CD14-positive monocyte (primary cell): ENCODE measurements at regions not wholly inside any gene's neighbourhood (a gene's known extent, or its start where the extent isn't known, plus 50 kb on each side); places are given as distances from the start of the nearest gene placed in this dataset.

Source experiments
- DNase-seq, 3 donors: peaks; one replicate each; pipeline ENCODE4 v3.0.0-alpha.2; 2011 to 2022
- H2AFZ ChIP-seq: 2 replicates; pipeline ENCODE4 v1.6.0; 2012; ENCODE audit warnings: mild to moderate bottlenecking, low read depth, low read length, inconsistent platforms; ENCODE audit not compliant: insufficient read depth, poor library complexity, severe bottlenecking
- H3K27ac ChIP-seq, 2 donors: 1 replicate in 1 of 2; 2 replicates in 1 of 2; pipeline ENCODE4 v1.5.1; 2012 to 2013; ENCODE audit warnings: low read length in 2 of 2, control low read depth in 1 of 2, inconsistent platforms in 1 of 2, low read depth in 1 of 2, mild to moderate bottlenecking in 1 of 2
- H3K27me3 ChIP-seq, 2 donors: one replicate each; pipeline versions ENCODE4 v1.6.0 to v1.6.1; 2011 to 2013; ENCODE audit warnings: low read length in 2 of 2; ENCODE audit not compliant: control insufficient read depth in 2 of 2, insufficient read depth in 2 of 2
- H3K36me3 ChIP-seq, 2 donors: replicated peaks in 1 of 2; 1 replicate in 1 of 2; 2 replicates in 1 of 2; pipeline versions ENCODE4 v1.5.1 to v1.6.1; 2012 to 2013; ENCODE audit warnings: low read length in 2 of 2, control low read depth in 1 of 2, inconsistent platforms in 1 of 2, mild to moderate bottlenecking in 1 of 2; ENCODE audit not compliant: insufficient read depth in 2 of 2, control insufficient read depth in 1 of 2
- H3K4me1 ChIP-seq, 2 donors: 1 replicate in 1 of 2; 2 replicates in 1 of 2; pipeline versions ENCODE4 v1.5.1 to v1.6.1; 2012 to 2013; ENCODE audit warnings: low read length in 2 of 2, control low read depth in 1 of 2, inconsistent platforms in 1 of 2, mild to moderate bottlenecking in 1 of 2, moderate library complexity in 1 of 2; ENCODE audit not compliant: insufficient read depth in 2 of 2, control insufficient read depth in 1 of 2
- H3K4me2 ChIP-seq: replicated peaks from 2 replicates; pipeline ENCODE3; 2012; ENCODE audit warnings: low read length, moderate library complexity, mild to moderate bottlenecking; ENCODE audit not compliant: poor library complexity, severe bottlenecking; ENCODE audit errors: extremely low read depth
- H3K4me3 ChIP-seq, 3 experiments: fragments of 200-600 bp in 1 of 3; sonication (generic) in 1 of 3; replicated peaks in 1 of 3; 1 replicate in 2 of 3; 2 replicates in 1 of 3; pipeline ENCODE4 v1.5.1; 2011 to 2013; ENCODE audit warnings: low read length in 3 of 3, mild to moderate bottlenecking in 3 of 3, control low read depth in 2 of 3, low read depth in 2 of 3, inconsistent platforms in 1 of 3, moderate library complexity in 1 of 3
- H3K79me2 ChIP-seq: 2 replicates; pipeline ENCODE4 v1.6.0; 2012; ENCODE audit warnings: mild to moderate bottlenecking, control low read depth, inconsistent platforms, low read length, moderate library complexity; ENCODE audit not compliant: insufficient read depth
- H3K9ac ChIP-seq: 2 replicates; pipeline ENCODE4 v1.6.0; 2017; ENCODE audit warnings: low read length, mild to moderate bottlenecking; ENCODE audit not compliant: insufficient read depth, poor library complexity, severe bottlenecking
- H3K9me3 ChIP-seq, 2 donors: replicated peaks in 1 of 2; 1 replicate in 1 of 2; 2 replicates in 1 of 2; pipeline versions ENCODE4 v1.5.1 to v1.6.1; 2012 to 2013; ENCODE audit warnings: low read length in 2 of 2, control low read depth in 1 of 2; ENCODE audit not compliant: control insufficient read depth in 1 of 2, insufficient read depth in 1 of 2
- H4K20me1 ChIP-seq: 2 replicates; pipeline ENCODE4 v1.6.0; 2012; ENCODE audit warnings: mild to moderate bottlenecking, low read length, control low read depth, moderate library complexity; ENCODE audit not compliant: insufficient read depth
- H3K27ac Mint-ChIP-seq, 7 donors: one replicate each; pipeline ENCODE4 v1.8.0; 2020; ENCODE audit warnings: mild to moderate bottlenecking in 7 of 7, mixed read lengths in 7 of 7, moderate library complexity in 6 of 7, inconsistent platforms in 2 of 7
- H3K27me3 Mint-ChIP-seq, 3 donors: one replicate each; pipeline ENCODE4 v1.8.0; 2021 to 2022; ENCODE audit warnings: low read depth in 3 of 3, mild to moderate bottlenecking in 3 of 3, mixed read lengths in 3 of 3, moderate library complexity in 3 of 3, inconsistent platforms in 1 of 3
- H3K36me3 Mint-ChIP-seq, 2 donors: one replicate each; pipeline ENCODE4 v1.8.0; 2020; ENCODE audit warnings: mixed read lengths in 2 of 2, inconsistent platforms in 1 of 2, mild to moderate bottlenecking in 1 of 2
- H3K4me1 Mint-ChIP-seq: one replicate; pipeline ENCODE4 v1.8.0; 2020; ENCODE audit warnings: mild to moderate bottlenecking, mixed read lengths
- H3K4me3 Mint-ChIP-seq, 2 donors: one replicate each; pipeline ENCODE4 v1.8.0; 2020; ENCODE audit warnings: mild to moderate bottlenecking in 2 of 2, mixed read lengths in 2 of 2, moderate library complexity in 1 of 2
- H3K9me3 Mint-ChIP-seq, 7 donors: one replicate each; pipeline ENCODE4 v1.8.0; 2020 to 2022; ENCODE audit warnings: mixed read lengths in 7 of 7, mild to moderate bottlenecking in 6 of 7, moderate library complexity in 6 of 7, inconsistent platforms in 2 of 7
- CTCF ChIP-seq: fragments of 200-600 bp; IDR thresholded peaks from one replicate; pipeline ENCODE4 v1.8.0; 2022; ENCODE audit warnings: antibody characterized with exemption, mild to moderate bottlenecking
- WGBS: methylation state at CpG from one replicate; pipeline ENCODE4 v1.1.5; 2013; ENCODE audit warnings: missing lambda C conversion rate; ENCODE audit not compliant: insufficient coverage; 5-methylcytosine and 5-hydroxymethylcytosine counted together
- intact Hi-C, 2 donors: fragments of 100-400 bp; cut with micrococcal nuclease; formaldehyde crosslinking; loops; one replicate each; pipeline versions ENCODE4 v1.15.0 to v1.15.1; 2023

- no peak for TF ChIP-seq CTCF
- H3K36me3 Mint-ChIP-seq, result no peaks in the 10 kb centered on the region
- Histone ChIP-seq H3K27me3 (no peaks in the 10 kb centered on the region), H3K9me3 (no peaks in the 10 kb centered on the region), H4K20me1 (no peaks in the 10 kb centered on the region), H3K4me2 (no peak overlapping the region), H3K9ac (no peak overlapping the region), H3K4me1 (no peaks in the 10 kb centered on the region), H2AFZ (no peak overlapping the region), H3K36me3 (no peaks in the 10 kb centered on the region), H3K79me2 (no peaks in the 10 kb centered on the region), H3K27ac (no peak overlapping the region), H3K4me3 (no peak overlapping the region)
- DNase-seq, result no peak
- H3K4me1 Mint-ChIP-seq, result no peaks in the 10 kb centered on the region
- no peaks in the 10 kb centered on the region for H3K27me3 Mint-ChIP-seq
- no peak overlapping the region for H3K27ac Mint-ChIP-seq
- H3K4me3 Mint-ChIP-seq, result no peak overlapping the region
- peaks cover 0 to 2% (median 0%) of the 10 kb centered on the region in 7 donors for H3K9me3 Mint-ChIP-seq
- intact Hi-C loops, result no loop called here
- no CpG with 5 or more reads among the region's 3 CpGs for WGBS
Measured at GRCh38 chr3:33954956-33955355, 156.5 kb downstream of the PDCD6IP start.

GRCh38 chr3:33956206-33956605 is 157.8 kb downstream of the PDCD6IP start:
- WGBS, result 100% methylated on average over 2 of the region's 2 CpGs
- Mint-ChIP-seq H3K9me3 (peaks cover 0 to 2% (median 0%) of the 10 kb centered on the region in 7 donors), H3K4me3 (no peak overlapping the region), H3K36me3 (no peaks in the 10 kb centered on the region), H3K27ac (no peak overlapping the region), H3K27me3 (no peaks in the 10 kb centered on the region), H3K4me1 (no peaks in the 10 kb centered on the region)
- Histone ChIP-seq H3K9me3 (no peaks in the 10 kb centered on the region), H3K4me1 (no peaks in the 10 kb centered on the region), H3K27me3 (no peaks in the 10 kb centered on the region), H3K9ac (no peak overlapping the region), H3K79me2 (no peaks in the 10 kb centered on the region), H3K36me3 (no peaks in the 10 kb centered on the region), H2AFZ (no peak overlapping the region), H4K20me1 (no peaks in the 10 kb centered on the region), H3K4me2 (no peak overlapping the region), H3K4me3 (no peak overlapping the region), H3K27ac (no peak overlapping the region)
- intact Hi-C loops, result no loop called here
- no peak for DNase-seq
- no peak for TF ChIP-seq CTCF
